ENCODE measurements at regions not wholly inside any gene's neighbourhood (a gene's known extent, or its start where the extent isn't known, plus 50 kb on each side); places are given as distances from the start of the nearest gene placed in this dataset.
"Not testable (repeated sequence)": the region's sequence is repeated elsewhere in the genome, so short reads cannot be mapped to it uniquely, and the experiment has no call there.

- no peaks in the 10 kb centered on the region for H3K4me1 ChIP-seq
- H3K4me3 ChIP-seq, result no peak overlapping the region
- TF ChIP-seq CTCF (IDR thresholded peaks at IDR 0.05) (no peak), POLR2A (IDR thresholded peaks at IDR 0.05) (no peak), POLR2AphosphoS5 (IDR thresholded peaks at IDR 0.05) (no peak)
- H3K9me3 ChIP-seq, result no peaks in the 10 kb centered on the region
- no peak overlapping the region for H3K27ac ChIP-seq
- intact Hi-C loops (cut with DNase I; ENCODE audit: low total_unique reads), result no loop called here
- no peak for DNase-seq (ENCODE audit: low spot score in 2 of 2)
- no peaks in the 10 kb centered on the region for H3K27me3 ChIP-seq
- no peaks in the 10 kb centered on the region for H3K36me3 ChIP-seq
Measured at GRCh38 chr13:88022431-88023208, 351.4 kb downstream of the SLITRK5 start.

GRCh38 chr13:88026241-88026640 lies 355.1 kb downstream of the SLITRK5 start:
- no peak for TF ChIP-seq POLR2A (IDR thresholded peaks at IDR 0.05)
- no peak for TF ChIP-seq CTCF (IDR thresholded peaks at IDR 0.05)
- no peak for TF ChIP-seq POLR2AphosphoS5 (IDR thresholded peaks at IDR 0.05)
- intact Hi-C loops (cut with DNase I; ENCODE audit: low total_unique reads), result no loop called here
- Histone ChIP-seq H3K27ac (no peak overlapping the region), H3K4me3 (no peak overlapping the region), H3K36me3 (no peaks in the 10 kb centered on the region), H3K9me3 (no peaks in the 10 kb centered on the region), H3K27me3 (no peaks in the 10 kb centered on the region), H3K4me1 (no peaks in the 10 kb centered on the region)
- DNase-seq (ENCODE audit: low spot score in 2 of 2), result no peak

- H3K27me3 ChIP-seq, result no peaks in the 10 kb centered on the region
- no peaks in the 10 kb centered on the region for H3K36me3 ChIP-seq
- no peak overlapping the region for H3K27ac ChIP-seq
- intact Hi-C loops (cut with DNase I; ENCODE audit: low total_unique reads), result no loop called here
- DNase-seq (ENCODE audit: low spot score in 2 of 2), result no peak
- TF ChIP-seq POLR2AphosphoS5 (IDR thresholded peaks at IDR 0.05) (no peak), CTCF (IDR thresholded peaks at IDR 0.05) (no peak), POLR2A (IDR thresholded peaks at IDR 0.05) (no peak)
- no peak overlapping the region for H3K4me3 ChIP-seq
- H3K9me3 ChIP-seq, result no peaks in the 10 kb centered on the region
- H3K4me1 ChIP-seq, result no peaks in the 10 kb centered on the region
Measured at GRCh38 chr13:88031980-88032559, 360.9 kb downstream of the SLITRK5 start.

DNA sequence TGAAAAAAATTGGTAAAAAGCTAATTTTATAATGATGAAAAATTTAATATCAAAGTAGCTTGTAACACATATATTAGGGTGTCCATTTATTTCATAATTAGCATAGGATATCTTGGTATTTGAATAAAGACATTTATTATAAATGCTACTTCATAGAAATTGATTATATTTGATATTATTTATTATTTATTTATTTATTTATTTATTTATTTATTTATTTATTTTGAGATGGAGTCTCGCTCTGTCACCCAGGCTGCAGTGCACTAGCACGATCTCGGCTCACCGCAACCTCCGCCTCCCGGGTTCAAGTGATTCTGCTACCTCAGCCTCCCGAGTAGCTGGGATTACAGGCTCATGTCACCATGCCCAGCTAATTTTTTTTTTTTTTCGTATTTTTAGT lies 365.0 kb downstream of the SLITRK5 start:
- DNase-seq (ENCODE audit: low spot score in 2 of 2); H3K9me3 ChIP-seq; intact Hi-C loops (cut with DNase I; ENCODE audit: low total_unique reads); H3K4me1 ChIP-seq; H3K36me3 ChIP-seq; H3K4me3 ChIP-seq; H3K27ac ChIP-seq; H3K27me3 ChIP-seq: not testable (repeated sequence)

DNA sequence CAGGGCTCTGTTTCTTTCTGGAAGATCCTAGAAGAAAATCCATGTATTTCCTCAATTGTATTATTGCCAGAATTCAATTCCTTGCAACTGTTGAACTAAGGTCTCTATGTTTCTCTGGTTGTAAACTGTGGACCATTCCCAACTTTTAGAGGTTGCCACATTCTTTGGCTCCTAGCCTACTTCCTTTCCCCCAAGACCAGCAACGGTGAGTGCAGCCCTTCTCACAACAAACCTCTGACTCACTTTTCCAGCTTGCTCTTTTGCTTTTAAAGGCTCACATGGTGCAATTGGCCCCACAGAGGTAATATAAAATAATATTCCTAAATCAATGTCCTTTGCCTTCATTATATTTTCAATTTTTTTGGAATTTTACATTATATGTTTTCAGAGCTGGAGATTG lies 371.3 kb downstream of the SLITRK5 start:
- H3K9me3 ChIP-seq, result no peaks in the 10 kb centered on the region
- no peaks in the 10 kb centered on the region for H3K36me3 ChIP-seq
- intact Hi-C loops (cut with DNase I; ENCODE audit: low total_unique reads), result no loop called here
- TF ChIP-seq POLR2AphosphoS5 (IDR thresholded peaks at IDR 0.05) (no peak), POLR2A (IDR thresholded peaks at IDR 0.05) (no peak), CTCF (IDR thresholded peaks at IDR 0.05) (no peak)
- no peaks in the 10 kb centered on the region for H3K27me3 ChIP-seq
- no peak overlapping the region for H3K4me3 ChIP-seq
- DNase-seq (ENCODE audit: low spot score in 2 of 2), result no peak
- H3K4me1 ChIP-seq, result no peaks in the 10 kb centered on the region
- H3K27ac ChIP-seq, result no peak overlapping the region
